ENCODE measurements at regions not wholly inside any gene's neighbourhood (a gene's known extent, or its start where the extent isn't known, plus 50 kb on each side); places are given as distances from the start of the nearest gene placed in this dataset.

DNA sequence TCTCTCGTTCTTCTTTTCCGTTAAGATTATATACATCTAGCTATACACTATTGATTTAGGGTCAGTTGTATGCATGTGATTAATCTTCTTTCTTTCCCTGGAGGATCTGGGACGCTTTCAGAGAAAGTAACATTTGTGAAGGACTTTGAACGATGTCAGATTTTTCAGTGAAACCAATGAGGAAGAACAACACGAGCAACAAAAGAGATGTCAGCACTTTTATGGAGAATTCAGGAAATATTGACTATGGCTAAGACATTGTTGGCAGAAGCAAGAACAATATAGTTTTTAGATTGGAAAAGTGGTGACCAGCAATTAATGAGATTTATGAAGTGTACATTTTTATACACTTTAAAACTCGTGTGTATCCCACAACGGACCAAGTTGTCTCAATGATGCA is 355.5 kb downstream of the TGFB2 start:
- DNase-seq = no peak
- TF ChIP-seq, protein P1, sequence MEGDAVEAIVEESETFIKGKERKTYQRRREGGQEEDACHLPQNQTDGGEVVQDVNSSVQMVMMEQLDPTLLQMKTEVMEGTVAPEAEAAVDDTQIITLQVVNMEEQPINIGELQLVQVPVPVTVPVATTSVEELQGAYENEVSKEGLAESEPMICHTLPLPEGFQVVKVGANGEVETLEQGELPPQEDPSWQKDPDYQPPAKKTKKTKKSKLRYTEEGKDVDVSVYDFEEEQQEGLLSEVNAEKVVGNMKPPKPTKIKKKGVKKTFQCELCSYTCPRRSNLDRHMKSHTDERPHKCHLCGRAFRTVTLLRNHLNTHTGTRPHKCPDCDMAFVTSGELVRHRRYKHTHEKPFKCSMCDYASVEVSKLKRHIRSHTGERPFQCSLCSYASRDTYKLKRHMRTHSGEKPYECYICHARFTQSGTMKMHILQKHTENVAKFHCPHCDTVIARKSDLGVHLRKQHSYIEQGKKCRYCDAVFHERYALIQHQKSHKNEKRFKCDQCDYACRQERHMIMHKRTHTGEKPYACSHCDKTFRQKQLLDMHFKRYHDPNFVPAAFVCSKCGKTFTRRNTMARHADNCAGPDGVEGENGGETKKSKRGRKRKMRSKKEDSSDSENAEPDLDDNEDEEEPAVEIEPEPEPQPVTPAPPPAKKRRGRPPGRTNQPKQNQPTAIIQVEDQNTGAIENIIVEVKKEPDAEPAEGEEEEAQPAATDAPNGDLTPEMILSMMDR (IDR thresholded peaks at IDR 0.05; ENCODE audit: partially characterized antibody, unreplicated experiment) = no peak
- Mint-ChIP-seq H3K27me3 (ENCODE audit: unreplicated experiment) (no peaks in the 10 kb centered on the region), H3K27ac (ENCODE audit: unreplicated experiment) (no peak overlapping the region), H3K4me1 (ENCODE audit: low read depth, unreplicated experiment) (no peaks in the 10 kb centered on the region), H3K4me3 (ENCODE audit: unreplicated experiment) (no peak overlapping the region), H3K36me3 (ENCODE audit: unreplicated experiment) (no peaks in the 10 kb centered on the region), H3K9me3 (ENCODE audit: unreplicated experiment) (no peaks in the 10 kb centered on the region)

DNA sequence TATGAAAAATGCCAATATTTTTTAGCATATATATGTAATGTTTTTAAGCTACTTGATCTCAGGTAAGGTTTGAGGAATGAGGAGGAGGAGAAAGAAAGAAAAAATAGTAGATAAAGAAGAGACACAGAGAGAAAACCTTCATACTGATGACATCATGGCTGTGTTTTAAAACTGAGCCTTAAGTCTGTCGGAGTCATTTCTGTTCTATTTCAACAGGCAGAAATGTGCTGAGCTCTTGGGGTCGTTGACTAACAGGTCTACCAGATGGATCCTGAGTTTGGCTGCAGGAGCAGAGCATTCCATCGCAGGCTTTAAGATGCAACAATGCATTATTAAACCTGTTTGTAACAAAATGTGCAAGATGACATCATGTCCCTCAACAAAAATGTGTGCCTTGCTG is 356.0 kb downstream of the TGFB2 start:
- Mint-ChIP-seq H3K36me3 (ENCODE audit: unreplicated experiment) (no peaks in the 10 kb centered on the region), H3K4me3 (ENCODE audit: unreplicated experiment) (no peak overlapping the region), H3K9me3 (ENCODE audit: unreplicated experiment) (no peaks in the 10 kb centered on the region), H3K27me3 (ENCODE audit: unreplicated experiment) (no peaks in the 10 kb centered on the region), H3K4me1 (ENCODE audit: low read depth, unreplicated experiment) (no peaks in the 10 kb centered on the region), H3K27ac (ENCODE audit: unreplicated experiment) (no peak overlapping the region)
- DNase-seq = no peak
- TF ChIP-seq, protein P1 (IDR thresholded peaks at IDR 0.05; ENCODE audit: partially characterized antibody, unreplicated experiment) = no peak

DNA sequence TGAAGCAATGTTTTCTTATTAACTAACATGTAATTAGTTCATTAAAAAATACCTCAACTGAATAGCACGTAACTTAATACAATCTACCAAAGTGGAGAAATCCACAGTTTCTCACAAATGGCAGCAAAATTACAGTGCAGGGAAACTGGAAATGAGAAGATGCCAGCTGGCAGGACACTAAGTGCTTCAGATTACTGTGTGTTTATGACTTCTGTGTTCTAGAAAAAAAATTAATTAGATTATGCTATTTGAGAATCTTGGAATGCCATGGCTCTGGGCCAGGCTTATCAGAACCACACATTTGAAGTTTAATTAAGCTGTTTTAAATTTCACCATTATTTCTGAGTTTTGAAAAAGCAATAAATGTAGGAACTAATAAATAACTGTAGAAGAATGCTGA is 357.6 kb downstream of the TGFB2 start:
- DNase-seq = no peak
- Mint-ChIP-seq H3K9me3 (ENCODE audit: unreplicated experiment) (no peaks in the 10 kb centered on the region), H3K36me3 (ENCODE audit: unreplicated experiment) (no peaks in the 10 kb centered on the region)

DNA sequence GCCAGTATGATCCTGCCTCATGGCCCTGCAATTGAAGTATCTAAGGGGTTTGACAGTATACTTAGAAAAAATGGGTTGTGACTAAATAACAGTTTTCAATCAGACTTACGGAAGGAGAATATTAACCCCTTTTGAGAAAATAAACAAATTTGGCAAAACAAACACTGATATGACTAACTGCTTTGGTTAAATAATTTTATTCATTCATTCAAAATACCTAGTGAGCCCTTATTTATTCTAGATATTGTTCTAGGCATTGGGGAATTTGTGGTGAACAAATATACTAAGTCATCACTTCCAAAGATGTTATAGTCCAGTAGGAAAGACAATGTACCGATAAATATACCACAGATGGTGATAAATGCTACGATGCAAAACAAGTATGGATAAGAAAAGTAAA is 358.7 kb downstream of the TGFB2 start:
- Mint-ChIP-seq H3K4me3 (ENCODE audit: unreplicated experiment) (no peak overlapping the region), H3K27me3 (ENCODE audit: unreplicated experiment) (no peaks in the 10 kb centered on the region), H3K4me1 (ENCODE audit: low read depth, unreplicated experiment) (no peaks in the 10 kb centered on the region), H3K36me3 (ENCODE audit: unreplicated experiment) (no peaks in the 10 kb centered on the region), H3K27ac (ENCODE audit: unreplicated experiment) (no peak overlapping the region), H3K9me3 (ENCODE audit: unreplicated experiment) (no peaks in the 10 kb centered on the region)
- no peak for DNase-seq
- TF ChIP-seq, protein P1 (IDR thresholded peaks at IDR 0.05; ENCODE audit: partially characterized antibody, unreplicated experiment) = no peak

More for the DNA sequence above, 357.6 kb downstream of the TGFB2 start:
- Mint-ChIP-seq H3K4me1 (ENCODE audit: low read depth, unreplicated experiment) (no peaks in the 10 kb centered on the region), H3K4me3 (ENCODE audit: unreplicated experiment) (no peak overlapping the region), H3K27me3 (ENCODE audit: unreplicated experiment) (no peaks in the 10 kb centered on the region), H3K27ac (ENCODE audit: unreplicated experiment) (no peak overlapping the region)
- TF ChIP-seq, protein P1 (IDR thresholded peaks at IDR 0.05; ENCODE audit: partially characterized antibody, unreplicated experiment) = no peak

DNA sequence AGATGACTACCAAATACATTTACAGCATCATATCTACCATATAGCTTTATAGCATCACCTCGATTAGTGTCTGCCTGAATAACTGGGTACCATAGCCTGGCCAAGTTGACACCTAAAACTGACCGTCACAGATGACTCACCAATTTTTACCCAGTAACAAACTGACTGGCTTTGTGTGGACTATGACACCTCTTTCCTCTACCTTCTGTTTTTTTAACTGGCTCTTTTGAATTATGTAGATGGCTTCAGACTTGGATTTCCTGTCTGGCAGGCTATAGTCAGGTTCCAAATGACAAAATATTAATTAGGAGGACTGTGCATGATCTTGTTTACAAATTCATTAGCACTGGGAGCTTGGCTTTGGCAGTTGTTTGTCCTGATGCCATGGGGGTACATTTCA is 360.3 kb downstream of the TGFB2 start:
- no peak overlapping the region for H3K4me3 Mint-ChIP-seq (ENCODE audit: unreplicated experiment)
- DNase-seq = no peak
- H3K27me3 Mint-ChIP-seq (ENCODE audit: unreplicated experiment) = peaks cover 2% of the 10 kb centered on the region
- TF ChIP-seq, protein P1 (IDR thresholded peaks at IDR 0.05; ENCODE audit: partially characterized antibody, unreplicated experiment) = no peak
- no peak overlapping the region for H3K27ac Mint-ChIP-seq (ENCODE audit: unreplicated experiment)
- H3K36me3 Mint-ChIP-seq (ENCODE audit: unreplicated experiment) = no peaks in the 10 kb centered on the region
- H3K4me1 Mint-ChIP-seq (ENCODE audit: low read depth, unreplicated experiment) = no peaks in the 10 kb centered on the region
- no peaks in the 10 kb centered on the region for H3K9me3 Mint-ChIP-seq (ENCODE audit: unreplicated experiment)
